ENCODE measurements at regions not wholly inside any gene's neighbourhood (a gene's known extent, or its start where the extent isn't known, plus 50 kb on each side); places are given as distances from the start of the nearest gene placed in this dataset.

- peak in 16 of 51 donors; percentile 5 to 39 (median 12) for DNase-seq
Observed at GRCh38 chr2:236715491-236715961, 145.9 kb downstream of the ACKR3 start.

- DNase-seq, result no peak
Observed at GRCh38 chr2:236717120-236717519, 147.5 kb downstream of the ACKR3 start.

DNA sequence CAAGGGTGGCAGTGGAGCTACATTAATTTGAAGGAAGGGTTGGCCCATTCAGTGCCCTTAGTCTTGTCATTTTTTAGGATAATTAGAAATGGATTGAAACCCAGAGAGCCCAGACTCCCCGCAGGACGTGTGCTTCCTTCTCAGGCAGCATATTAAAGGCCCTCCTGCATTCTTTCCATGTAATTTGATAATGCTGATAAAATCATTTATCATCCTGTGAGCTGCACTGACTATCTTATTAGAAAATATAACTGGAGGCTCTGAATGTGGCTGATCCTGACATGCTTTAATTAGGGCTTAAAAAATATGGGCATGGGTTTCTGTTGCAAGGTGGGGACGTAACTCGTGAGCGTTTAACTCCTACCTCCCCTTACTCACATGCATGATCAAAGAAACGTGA lies 148.1 kb downstream of the ACKR3 start:
- DNase-seq, result no peak

GRCh38 chr2:236718207-236718992 lies 148.8 kb downstream of the ACKR3 start:
- DNase-seq, result no peak

DNA sequence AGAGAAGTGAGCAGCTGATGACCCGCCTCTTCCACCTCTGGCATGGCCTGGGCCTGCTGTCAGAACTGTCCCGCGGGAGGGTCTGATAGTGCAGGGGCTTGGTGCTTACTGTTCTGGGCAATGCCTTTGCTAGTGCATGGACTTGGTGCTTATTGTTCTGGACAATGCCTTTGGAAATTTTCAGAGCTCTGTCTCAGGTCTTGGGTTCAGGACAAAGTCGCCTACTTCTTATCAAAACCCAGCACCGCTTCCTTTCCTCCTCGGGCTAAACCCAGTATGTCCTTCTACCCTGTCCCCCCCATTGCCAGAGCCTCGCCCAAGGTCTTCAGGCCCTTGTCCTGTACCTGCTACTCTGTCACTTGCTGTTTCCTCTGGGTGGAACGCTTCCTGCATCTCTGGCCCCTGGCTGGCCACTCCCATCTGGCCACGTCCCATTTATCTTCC lies 149.6 kb downstream of the ACKR3 start:
- no peak for DNase-seq

GRCh38 chr2:236720974-236721540 lies 151.4 kb downstream of the ACKR3 start:
- no peak for DNase-seq

- no peak for DNase-seq
Observed at GRCh38 chr2:236724200-236724599, 154.6 kb downstream of the ACKR3 start.

DNA sequence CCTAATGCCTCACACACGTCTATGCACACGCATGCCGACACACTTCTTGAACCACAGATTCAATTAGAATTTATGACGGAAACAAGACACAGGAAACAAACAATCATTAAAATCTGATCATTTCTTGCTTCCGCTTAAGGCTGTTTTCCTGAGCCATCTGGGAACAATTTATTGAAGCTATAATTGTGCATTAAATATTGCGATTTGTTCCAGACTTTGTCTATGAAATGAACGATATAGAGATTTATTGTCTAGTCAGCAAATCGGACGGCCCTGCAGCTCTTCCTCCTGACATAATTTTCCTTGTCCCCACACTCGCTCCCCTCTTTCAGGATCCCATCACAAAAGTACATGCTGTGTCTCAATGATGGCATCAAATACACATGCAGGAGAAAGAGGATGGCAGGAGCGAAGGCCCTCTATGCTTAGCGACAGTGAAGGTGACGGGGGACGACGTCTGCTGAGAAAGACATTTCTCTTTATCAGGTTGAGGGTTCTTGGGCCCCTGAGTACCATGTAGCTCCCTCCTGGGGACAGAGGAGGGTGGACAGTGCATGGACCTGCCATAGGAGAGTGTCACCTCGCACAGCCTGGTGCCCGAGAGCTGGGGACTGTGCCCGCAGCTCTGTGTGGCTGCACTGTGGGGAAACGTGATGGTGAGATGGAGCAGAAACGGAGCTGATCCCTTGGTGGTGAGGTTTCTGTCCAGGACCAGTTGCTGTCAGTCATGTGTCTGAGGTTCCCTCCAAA lies 157.3 kb downstream of the ACKR3 start:
- DNase-seq, result no peak

- no peak for DNase-seq
Observed at GRCh38 chr2:236728916-236729670, 159.5 kb downstream of the ACKR3 start.

DNA sequence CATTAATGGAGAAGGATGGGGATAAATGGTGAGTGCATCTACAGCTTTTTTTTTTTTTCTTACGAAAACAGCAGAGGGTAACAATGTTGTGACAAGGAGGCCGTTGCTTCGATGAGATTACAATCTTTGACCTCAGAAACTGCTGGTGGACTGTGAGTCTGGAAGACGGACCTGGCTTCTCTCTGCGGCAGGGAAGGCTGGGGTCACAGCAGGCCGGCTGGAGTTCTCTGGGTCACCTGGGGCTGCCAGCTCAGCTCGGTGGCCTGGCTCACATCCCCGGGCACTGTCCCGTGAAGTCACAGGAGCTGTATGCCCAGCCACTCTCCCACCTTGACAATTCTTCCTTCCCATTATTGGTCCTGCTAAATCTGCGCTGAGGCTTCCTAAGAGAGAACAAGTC lies 160.8 kb downstream of the ACKR3 start:
- DNase-seq, result no peak

DNA sequence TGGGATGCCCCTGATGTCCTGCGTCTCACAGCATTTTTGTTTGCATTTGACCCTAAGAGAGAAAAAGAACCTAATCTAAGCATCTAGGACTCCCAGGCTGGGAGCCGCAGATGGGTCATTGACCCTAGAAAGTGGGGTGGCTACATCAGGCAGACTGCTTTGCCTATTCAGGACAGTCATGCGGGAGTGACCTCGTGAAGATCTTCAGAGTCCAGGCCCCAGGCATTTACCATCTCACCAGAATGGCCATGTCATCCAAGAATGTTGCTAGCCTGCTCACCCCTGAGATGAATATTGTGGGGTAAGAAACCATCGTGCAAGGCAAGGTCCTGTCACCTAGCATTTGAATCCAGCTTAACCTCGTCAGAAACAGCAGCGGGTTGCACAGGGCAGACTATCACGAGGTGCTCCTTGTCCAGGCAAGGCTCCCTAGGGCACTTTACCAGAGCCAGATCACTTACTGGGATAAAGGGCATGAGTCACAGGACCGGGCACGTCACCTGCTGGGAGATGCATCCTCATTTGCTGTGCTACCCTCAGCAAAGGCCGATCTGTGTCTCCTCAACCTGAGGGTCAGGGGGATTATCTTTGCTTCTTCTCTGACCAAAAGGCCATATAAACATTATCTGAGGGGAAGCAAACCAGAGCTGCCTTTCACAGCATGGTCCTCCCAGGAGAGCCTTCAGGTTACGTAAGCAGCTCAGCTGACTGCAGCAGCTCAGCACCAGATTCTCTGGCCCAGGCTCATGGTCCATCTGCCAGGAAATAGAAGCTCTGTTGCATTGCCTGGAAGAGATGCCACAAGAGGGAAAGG lies 162.3 kb downstream of the ACKR3 start:
- DNase-seq, result peak in 28 of 51 donors; percentile 9 to 67 (median 25)

DNA sequence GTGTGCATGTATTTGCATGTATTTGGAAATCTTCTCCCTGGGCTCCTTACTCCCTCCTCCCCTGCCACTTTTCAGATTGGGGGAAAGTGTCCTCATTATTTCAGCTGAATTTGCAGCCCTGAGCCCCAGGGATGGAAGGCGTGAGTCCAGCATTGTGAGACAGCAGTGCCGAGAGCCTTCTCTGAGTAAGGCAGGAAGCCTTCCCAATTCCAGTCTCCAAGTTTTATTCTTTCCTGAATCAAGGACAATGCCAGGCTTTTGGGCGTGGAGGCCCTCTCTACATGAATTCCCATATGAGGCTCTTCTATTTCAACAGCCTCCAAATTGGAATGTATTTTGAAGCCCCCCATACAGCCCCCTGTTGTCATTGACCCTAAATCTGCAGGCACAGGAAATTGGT lies 163.5 kb downstream of the ACKR3 start:
- DNase-seq, result no peak

GRCh38 chr2:236735825-236736238 lies 166.2 kb downstream of the ACKR3 start:
- DNase-seq, result no peak

- no peak for DNase-seq
Observed at GRCh38 chr2:236738030-236738429, 168.4 kb downstream of the ACKR3 start.

DNA sequence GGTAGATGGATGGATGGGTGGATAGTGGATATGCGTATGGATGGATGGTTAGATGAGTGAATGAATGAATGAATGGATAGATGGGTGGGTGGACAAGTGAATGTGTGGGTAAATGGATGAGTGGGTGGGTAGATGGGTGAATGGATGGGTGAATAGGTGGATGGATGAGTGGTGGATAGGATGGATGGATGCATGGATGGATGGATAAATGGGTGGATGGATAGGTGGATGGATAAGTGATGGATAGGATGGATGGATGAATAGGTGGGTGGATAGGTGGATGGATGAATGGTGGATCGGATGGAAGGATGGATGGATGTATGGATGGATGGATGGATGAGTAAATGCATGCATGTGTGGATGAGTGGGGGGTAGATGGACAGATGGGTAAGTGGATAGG lies 169.3 kb downstream of the ACKR3 start:
- DNase-seq, result no peak

DNA sequence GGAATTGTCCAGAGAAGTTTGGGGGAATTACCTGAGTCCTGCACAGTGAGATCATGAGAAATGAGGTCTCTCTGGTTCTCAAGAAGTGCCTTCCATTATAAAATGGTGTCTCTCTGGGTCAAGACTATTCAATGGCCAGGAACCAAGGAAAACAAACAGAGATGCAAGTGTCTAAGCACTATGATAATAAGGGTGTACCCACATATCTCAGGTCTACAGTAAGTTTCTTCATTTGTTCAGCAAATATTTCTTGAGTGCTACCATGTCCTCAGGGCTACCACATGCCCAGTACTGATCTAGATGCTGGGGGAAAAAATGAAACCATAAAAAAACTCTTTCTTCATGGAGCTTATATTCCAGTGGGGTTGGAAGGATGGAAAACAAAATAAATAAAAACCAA lies 170.0 kb downstream of the ACKR3 start:
- no peak for DNase-seq

- no peak for DNase-seq
Observed at GRCh38 chr2:236740506-236740905, 170.9 kb downstream of the ACKR3 start.

- no peak for DNase-seq
Observed at GRCh38 chr2:236743039-236743920, 173.7 kb downstream of the ACKR3 start.

DNA sequence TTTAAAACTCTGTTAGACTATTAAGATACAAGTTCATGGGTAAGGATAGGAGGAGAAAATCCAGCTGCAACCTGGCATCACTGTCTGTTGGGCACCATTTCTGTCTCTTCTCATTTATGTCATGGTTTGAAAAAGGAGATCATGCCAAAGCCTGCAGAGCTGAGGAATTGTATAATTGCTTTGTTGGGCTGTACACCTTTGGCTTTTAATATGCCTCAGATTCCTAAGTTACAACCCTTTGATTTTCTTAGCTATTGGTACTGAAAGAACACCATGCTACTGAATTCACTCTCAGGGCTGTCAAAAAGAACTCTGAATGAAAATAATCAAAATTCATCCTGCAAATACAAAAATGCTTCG lies 174.3 kb downstream of the ACKR3 start:
- DNase-seq, result no peak

GRCh38 chr2:236744281-236744705 lies 174.7 kb downstream of the ACKR3 start:
- DNase-seq, result no peak

Measured in hypothalamus (tissue), 51 donors.